ENCODE measurements at regions not wholly inside any gene's neighbourhood (a gene's known extent, or its start where the extent isn't known, plus 50 kb on each side); places are given as distances from the start of the nearest gene placed in this dataset.

DNA sequence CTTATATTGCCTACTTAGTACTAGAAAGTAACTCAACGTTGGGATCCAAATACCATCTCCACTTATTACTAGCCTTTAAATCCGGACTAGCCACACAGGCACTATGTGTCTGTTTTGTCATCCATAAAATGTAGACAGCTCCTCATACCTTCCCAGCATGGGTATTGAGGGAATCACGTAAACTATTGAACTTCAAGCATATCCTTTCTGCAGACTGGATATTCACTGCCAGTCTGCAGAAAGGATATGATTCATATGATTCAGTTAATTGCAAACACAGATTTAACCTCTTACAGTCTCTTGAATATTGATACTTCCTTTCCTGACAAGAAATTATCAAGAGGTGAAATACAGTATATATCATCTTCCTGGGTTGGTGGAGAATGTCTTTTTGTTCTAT is 186.0 kb downstream of the LEPR start:
- H3K4me1 ChIP-seq (ENCODE audit: control insufficient read depth in 4 of 4, insufficient read depth in 4 of 4, low read length in 3 of 4), result no peaks in the 10 kb centered on the region
- H3K9ac ChIP-seq (ENCODE audit: low read depth in 1 of 2, low read length in 2 of 2), result no peak overlapping the region
- TF ChIP-seq, protein P1, sequence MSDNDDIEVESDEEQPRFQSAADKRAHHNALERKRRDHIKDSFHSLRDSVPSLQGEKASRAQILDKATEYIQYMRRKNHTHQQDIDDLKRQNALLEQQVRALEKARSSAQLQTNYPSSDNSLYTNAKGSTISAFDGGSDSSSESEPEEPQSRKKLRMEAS (IDR thresholded peaks at IDR 0.05), result no peak
- TF ChIP-seq HNF4A (conservative IDR thresholded peaks at IDR 0.05) (no peak), RXRA (IDR thresholded peaks at IDR 0.05) (no peak), JUND (IDR thresholded peaks at IDR 0.05) (no peak), RAD21 (IDR thresholded peaks at IDR 0.05) (no peak), TAF1 (conservative IDR thresholded peaks at IDR 0.05) (no peak), YY1 (IDR thresholded peaks at IDR 0.05) (no peak), EGR1 (IDR thresholded peaks at IDR 0.05; ENCODE audit: low read depth in 2 of 2) (no peak), HNF4G (IDR thresholded peaks at IDR 0.05) (no peak), FOXA2 (IDR thresholded peaks at IDR 0.05) (no peak), FOXA1 (IDR thresholded peaks at IDR 0.05) (no peak), NR2F2 (IDR thresholded peaks at IDR 0.05) (no peak), GABPA (IDR thresholded peaks at IDR 0.05 in 1 of 2, conservative IDR thresholded peaks at IDR 0.05 in 1 of 2) (no peak), SP1 (IDR thresholded peaks at IDR 0.05) (no peak)
- TF ChIP-seq, protein P2, sequence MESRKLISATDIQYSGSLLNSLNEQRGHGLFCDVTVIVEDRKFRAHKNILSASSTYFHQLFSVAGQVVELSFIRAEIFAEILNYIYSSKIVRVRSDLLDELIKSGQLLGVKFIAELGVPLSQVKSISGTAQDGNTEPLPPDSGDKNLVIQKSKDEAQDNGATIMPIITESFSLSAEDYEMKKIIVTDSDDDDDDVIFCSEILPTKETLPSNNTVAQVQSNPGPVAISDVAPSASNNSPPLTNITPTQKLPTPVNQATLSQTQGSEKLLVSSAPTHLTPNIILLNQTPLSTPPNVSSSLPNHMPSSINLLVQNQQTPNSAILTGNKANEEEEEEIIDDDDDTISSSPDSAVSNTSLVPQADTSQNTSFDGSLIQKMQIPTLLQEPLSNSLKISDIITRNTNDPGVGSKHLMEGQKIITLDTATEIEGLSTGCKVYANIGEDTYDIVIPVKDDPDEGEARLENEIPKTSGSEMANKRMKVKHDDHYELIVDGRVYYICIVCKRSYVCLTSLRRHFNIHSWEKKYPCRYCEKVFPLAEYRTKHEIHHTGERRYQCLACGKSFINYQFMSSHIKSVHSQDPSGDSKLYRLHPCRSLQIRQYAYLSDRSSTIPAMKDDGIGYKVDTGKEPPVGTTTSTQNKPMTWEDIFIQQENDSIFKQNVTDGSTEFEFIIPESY (IDR thresholded peaks at IDR 0.05), result no peak
- TF ChIP-seq, protein P3, sequence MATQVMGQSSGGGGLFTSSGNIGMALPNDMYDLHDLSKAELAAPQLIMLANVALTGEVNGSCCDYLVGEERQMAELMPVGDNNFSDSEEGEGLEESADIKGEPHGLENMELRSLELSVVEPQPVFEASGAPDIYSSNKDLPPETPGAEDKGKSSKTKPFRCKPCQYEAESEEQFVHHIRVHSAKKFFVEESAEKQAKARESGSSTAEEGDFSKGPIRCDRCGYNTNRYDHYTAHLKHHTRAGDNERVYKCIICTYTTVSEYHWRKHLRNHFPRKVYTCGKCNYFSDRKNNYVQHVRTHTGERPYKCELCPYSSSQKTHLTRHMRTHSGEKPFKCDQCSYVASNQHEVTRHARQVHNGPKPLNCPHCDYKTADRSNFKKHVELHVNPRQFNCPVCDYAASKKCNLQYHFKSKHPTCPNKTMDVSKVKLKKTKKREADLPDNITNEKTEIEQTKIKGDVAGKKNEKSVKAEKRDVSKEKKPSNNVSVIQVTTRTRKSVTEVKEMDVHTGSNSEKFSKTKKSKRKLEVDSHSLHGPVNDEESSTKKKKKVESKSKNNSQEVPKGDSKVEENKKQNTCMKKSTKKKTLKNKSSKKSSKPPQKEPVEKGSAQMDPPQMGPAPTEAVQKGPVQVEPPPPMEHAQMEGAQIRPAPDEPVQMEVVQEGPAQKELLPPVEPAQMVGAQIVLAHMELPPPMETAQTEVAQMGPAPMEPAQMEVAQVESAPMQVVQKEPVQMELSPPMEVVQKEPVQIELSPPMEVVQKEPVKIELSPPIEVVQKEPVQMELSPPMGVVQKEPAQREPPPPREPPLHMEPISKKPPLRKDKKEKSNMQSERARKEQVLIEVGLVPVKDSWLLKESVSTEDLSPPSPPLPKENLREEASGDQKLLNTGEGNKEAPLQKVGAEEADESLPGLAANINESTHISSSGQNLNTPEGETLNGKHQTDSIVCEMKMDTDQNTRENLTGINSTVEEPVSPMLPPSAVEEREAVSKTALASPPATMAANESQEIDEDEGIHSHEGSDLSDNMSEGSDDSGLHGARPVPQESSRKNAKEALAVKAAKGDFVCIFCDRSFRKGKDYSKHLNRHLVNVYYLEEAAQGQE (IDR thresholded peaks at IDR 0.05), result no peak
- TF ChIP-seq, protein P4, sequence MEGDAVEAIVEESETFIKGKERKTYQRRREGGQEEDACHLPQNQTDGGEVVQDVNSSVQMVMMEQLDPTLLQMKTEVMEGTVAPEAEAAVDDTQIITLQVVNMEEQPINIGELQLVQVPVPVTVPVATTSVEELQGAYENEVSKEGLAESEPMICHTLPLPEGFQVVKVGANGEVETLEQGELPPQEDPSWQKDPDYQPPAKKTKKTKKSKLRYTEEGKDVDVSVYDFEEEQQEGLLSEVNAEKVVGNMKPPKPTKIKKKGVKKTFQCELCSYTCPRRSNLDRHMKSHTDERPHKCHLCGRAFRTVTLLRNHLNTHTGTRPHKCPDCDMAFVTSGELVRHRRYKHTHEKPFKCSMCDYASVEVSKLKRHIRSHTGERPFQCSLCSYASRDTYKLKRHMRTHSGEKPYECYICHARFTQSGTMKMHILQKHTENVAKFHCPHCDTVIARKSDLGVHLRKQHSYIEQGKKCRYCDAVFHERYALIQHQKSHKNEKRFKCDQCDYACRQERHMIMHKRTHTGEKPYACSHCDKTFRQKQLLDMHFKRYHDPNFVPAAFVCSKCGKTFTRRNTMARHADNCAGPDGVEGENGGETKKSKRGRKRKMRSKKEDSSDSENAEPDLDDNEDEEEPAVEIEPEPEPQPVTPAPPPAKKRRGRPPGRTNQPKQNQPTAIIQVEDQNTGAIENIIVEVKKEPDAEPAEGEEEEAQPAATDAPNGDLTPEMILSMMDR (IDR thresholded peaks at IDR 0.05; ENCODE audit: low read depth, low read length, missing input control), result no peak
- 87% methylated on average over 3 of the region's 3 CpGs for WGBS
- H3K36me3 ChIP-seq (ENCODE audit: control insufficient read depth in 4 of 4, insufficient read depth in 3 of 4, low read depth in 1 of 4, low read length in 3 of 4), result peaks cover 0 to 14% (median under 1%) of the 10 kb centered on the region in 4 donors
- H3K27me3 ChIP-seq (ENCODE audit: control insufficient read depth in 4 of 4, insufficient read depth in 4 of 4, low read length in 3 of 4), result no peaks in the 10 kb centered on the region
- no peak overlapping the region for H3K27ac ChIP-seq (ENCODE audit: low read depth in 1 of 2, low read length in 2 of 2)
- no peaks in the 10 kb centered on the region for H3K9me3 ChIP-seq (ENCODE audit: control insufficient read depth in 4 of 4, low read length in 3 of 4)
- H3K4me3 ChIP-seq (ENCODE audit: low read depth in 1 of 3, low read length in 3 of 3), result no peak overlapping the region
- no peak for DNase-seq (ENCODE audit: low spot score)

DNA sequence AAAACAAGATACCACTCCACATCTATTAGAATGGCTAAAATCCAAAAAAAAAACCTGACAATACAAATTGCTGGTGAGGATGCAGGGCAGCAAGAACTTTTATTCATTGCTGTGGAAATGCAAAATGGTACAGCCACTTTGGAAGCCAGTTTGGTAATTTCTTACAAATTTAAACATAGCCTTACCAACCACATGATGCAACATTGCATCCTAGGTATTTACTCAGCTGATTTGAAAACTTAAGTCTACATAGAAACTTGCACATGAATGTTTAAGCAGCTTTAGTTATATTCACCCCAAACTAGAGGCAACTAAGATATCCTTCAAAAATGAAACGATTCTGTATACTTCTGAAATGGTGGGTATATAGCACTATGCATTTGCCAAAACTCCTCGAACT is 178.8 kb upstream of the PDE4B start:
- H3K36me3 ChIP-seq (ENCODE audit: control insufficient read depth in 4 of 4, insufficient read depth in 3 of 4, low read depth in 1 of 4, low read length in 3 of 4), result peaks cover 0 to 15% (median 1%) of the 10 kb centered on the region in 4 donors
- no peaks in the 10 kb centered on the region for H3K27me3 ChIP-seq (ENCODE audit: control insufficient read depth in 4 of 4, insufficient read depth in 4 of 4, low read length in 3 of 4)
- H3K9ac ChIP-seq (ENCODE audit: low read depth in 1 of 2, low read length in 2 of 2), result no peak overlapping the region
- no peak for DNase-seq (ENCODE audit: low spot score)
- TF ChIP-seq GABPA (IDR thresholded peaks at IDR 0.05 in 1 of 2, conservative IDR thresholded peaks at IDR 0.05 in 1 of 2) (no peak), RAD21 (IDR thresholded peaks at IDR 0.05) (no peak), EGR1 (IDR thresholded peaks at IDR 0.05; ENCODE audit: low read depth in 2 of 2) (no peak)
- H3K4me1 ChIP-seq (ENCODE audit: control insufficient read depth in 4 of 4, insufficient read depth in 4 of 4, low read length in 3 of 4), result no peaks in the 10 kb centered on the region
- 97% methylated on average over 2 of the region's 2 CpGs for WGBS
- H3K9me3 ChIP-seq (ENCODE audit: control insufficient read depth in 4 of 4, low read length in 3 of 4), result no peaks in the 10 kb centered on the region
- no peak overlapping the region for H3K27ac ChIP-seq (ENCODE audit: low read depth in 1 of 2, low read length in 2 of 2)
- no peak overlapping the region for H3K4me3 ChIP-seq (ENCODE audit: low read depth in 1 of 3, low read length in 3 of 3)
